OCI-LY7 (cell line): ENCODE measurements at regions not wholly inside any gene's neighbourhood (a gene's known extent, or its start where the extent isn't known, plus 50 kb on each side); places are given as distances from the start of the nearest gene placed in this dataset.

Experiments
- BruUV-seq: library from RNA; stranded (reverse); fragments of 400-500 nt; replicated peaks from 2 replicates; lab custom pipeline; 2021; lab: Mats Ljungman, UMichigan
- CTCF ChIA-PET: fragments of 300-600 bp; sonication (Branson Sonifier 250); formaldehyde crosslinking; loops from one replicate; lab custom pipeline; 2022; ENCODE audit warnings: antibody characterized with exemption; ENCODE audit not compliant: unreplicated experiment; lab: Charles Lee
- POLR2A ChIA-PET: fragments of 300-600 bp; sonication (Branson Sonifier 250); formaldehyde crosslinking; loops from one replicate; lab custom pipeline; 2022; ENCODE audit warnings: antibody characterized with exemption; lab: Charles Lee
- DNase-seq: peaks from one replicate; pipeline ENCODE4 v3.0.0-alpha.2; 2015; ENCODE audit warnings: low spot score
- H2AFZ ChIP-seq: fragments of 200-600 bp; sonication (generic), shearing (Covaris generic); 2 replicates; pipeline ENCODE4 v1.6.1; 2014; ENCODE audit warnings: mild to moderate bottlenecking, antibody characterized with exemption, low read length, moderate library complexity
- H3K27ac ChIP-seq: fragments of 200-600 bp; sonication (generic); 2 replicates; pipeline ENCODE4 v1.5.1; 2014; ENCODE audit warnings: mixed run types, low read depth, mild to moderate bottlenecking, moderate library complexity, low read length, inconsistent platforms; ENCODE audit not compliant: poor library complexity, severe bottlenecking
- H3K36me3 ChIP-seq: fragments of 200-600 bp; sonication (generic); 2 replicates; pipeline ENCODE4 v1.6.1; 2014; ENCODE audit warnings: mild to moderate bottlenecking, antibody characterized with exemption, low read length, moderate library complexity, mixed read lengths; ENCODE audit not compliant: insufficient read depth
- H3K4me1 ChIP-seq: fragments of 200-600 bp; sonication (generic); 2 replicates; pipeline ENCODE4 v1.5.1; 2014; ENCODE audit warnings: mild to moderate bottlenecking, low read length; ENCODE audit not compliant: insufficient read depth, poor library complexity, severe bottlenecking
- H3K4me2 ChIP-seq: fragments of 200-600 bp; sonication (generic); 2 replicates; pipeline ENCODE4 v1.6.1; 2014; ENCODE audit warnings: mild to moderate bottlenecking, low read length
- H3K4me3 ChIP-seq: fragments of 200-600 bp; sonication (generic); 2 replicates; pipeline ENCODE4 v1.5.1; 2014; ENCODE audit warnings: mild to moderate bottlenecking, low read depth, low read length; ENCODE audit not compliant: poor library complexity, severe bottlenecking
- H3K79me2 ChIP-seq: fragments of 200-600 bp; sonication (generic); 2 replicates; pipeline ENCODE4 v1.6.1; 2016; ENCODE audit warnings: low read depth, mild to moderate bottlenecking, low read length, moderate library complexity, mixed read lengths; ENCODE audit not compliant: insufficient read depth
- H3K9me2 ChIP-seq: fragments of 200-600 bp; sonication (generic); 2 replicates; pipeline ENCODE4 v1.6.1; 2016; ENCODE audit warnings: mild to moderate bottlenecking, low read length, mixed read lengths; ENCODE audit not compliant: insufficient read depth
- H3K9me3 ChIP-seq: fragments of 200-600 bp; sonication (generic); 2 replicates; pipeline ENCODE4 v1.6.1; 2014; ENCODE audit warnings: mild to moderate bottlenecking, mixed run types, low read length, mixed read lengths
- H4K20me1 ChIP-seq: fragments of 200-600 bp; sonication (generic); 2 replicates; pipeline ENCODE4 v1.6.1; 2014; ENCODE audit warnings: mild to moderate bottlenecking, antibody characterized with exemption, low read length, moderate library complexity, mixed read lengths; ENCODE audit not compliant: insufficient read depth
- CTCF ChIP-seq: fragments of 200-600 bp; sonication (generic); conservative IDR thresholded peaks from 2 replicates; pipeline ENCODE4 v1.5.1; 2014; ENCODE audit warnings: mild to moderate bottlenecking, antibody characterized with exemption, low read length, moderate library complexity, mixed read lengths
- EZH2phosphoT487 ChIP-seq: fragments of 200-600 bp; sonication (generic); IDR thresholded peaks from 2 replicates; pipeline ENCODE4 v1.6.1; 2018; ENCODE audit warnings: low read depth, borderline replicate concordance, mild to moderate bottlenecking, mixed run types, antibody characterized with exemption, low read length, moderate library complexity, mixed read lengths
- intact Hi-C: fragments of 100-400 bp; cut with micrococcal nuclease; formaldehyde crosslinking; loops from one replicate; pipeline ENCODE4 v1.10.0; 2022; ENCODE audit not compliant: unreplicated experiment

GRCh38 chr5:32932241-32932935 is 221.3 kb downstream of the NPR3 start:
- Histone ChIP-seq H3K9me2 (no peaks in the 10 kb centered on the region), H3K36me3 (no peaks in the 10 kb centered on the region), H3K9me3 (no peaks in the 10 kb centered on the region), H4K20me1 (no peaks in the 10 kb centered on the region), H3K4me3 (no peak overlapping the region), H3K4me2 (no peak overlapping the region), H3K79me2 (no peaks in the 10 kb centered on the region), H3K27ac (no peak overlapping the region), H3K4me1 (no peaks in the 10 kb centered on the region), H2AFZ (no peak overlapping the region)
- BruUV-seq = no TSS peak
- no peak for DNase-seq
- no peak for TF ChIP-seq EZH2phosphoT487
- no peak for TF ChIP-seq CTCF
- intact Hi-C loops = loop anchor here (10.0 kb wide), 1 partner anchor 228 kb away; no protein-coding TSS in a partner anchor
- CTCF ChIA-PET = no interaction called here
- POLR2A ChIA-PET = no interaction called here

- ChIA-PET POLR2A (no interaction called here), CTCF (no interaction called here)
- Histone ChIP-seq H3K4me3 (no peak overlapping the region), H3K9me3 (no peaks in the 10 kb centered on the region), H3K4me2 (no peak overlapping the region), H3K9me2 (no peaks in the 10 kb centered on the region), H3K36me3 (no peaks in the 10 kb centered on the region), H3K4me1 (no peaks in the 10 kb centered on the region), H4K20me1 (no peaks in the 10 kb centered on the region), H3K27ac (no peak overlapping the region), H2AFZ (no peak overlapping the region), H3K79me2 (no peaks in the 10 kb centered on the region)
- DNase-seq = no peak
- no TSS peak for BruUV-seq
- no peak for TF ChIP-seq CTCF
- TF ChIP-seq EZH2phosphoT487 = no peak
- intact Hi-C loops = loop anchor here (10.0 kb wide), 1 partner anchor 229 kb away; no protein-coding TSS in a partner anchor
Observed at GRCh38 chr5:32933692-32934091, 222.6 kb downstream of the NPR3 start.

GRCh38 chr5:32934529-32934928 is 223.4 kb downstream of the NPR3 start:
- POLR2A ChIA-PET = no interaction called here
- no TSS peak for BruUV-seq
- no peak for DNase-seq

More at GRCh38 chr5:32934529-32934928, 223.4 kb downstream of the NPR3 start:
- Histone ChIP-seq H3K27ac (no peak overlapping the region), H4K20me1 (no peaks in the 10 kb centered on the region), H3K4me1 (no peaks in the 10 kb centered on the region), H3K9me3 (no peaks in the 10 kb centered on the region), H2AFZ (no peak overlapping the region), H3K4me3 (no peak overlapping the region), H3K4me2 (no peak overlapping the region), H3K36me3 (no peaks in the 10 kb centered on the region), H3K79me2 (no peaks in the 10 kb centered on the region), H3K9me2 (no peaks in the 10 kb centered on the region)
- intact Hi-C loops = loop anchor here (10.0 kb wide), 1 partner anchor 230 kb away; no protein-coding TSS in a partner anchor
- CTCF ChIA-PET = no interaction called here
- TF ChIP-seq CTCF (no peak), EZH2phosphoT487 (no peak)
